ENCODE measurements at regions not wholly inside any gene's neighbourhood (a gene's known extent, or its start where the extent isn't known, plus 50 kb on each side); places are given as distances from the start of the nearest gene placed in this dataset.
"Not testable (repeated sequence)": the region's sequence is repeated elsewhere in the genome, so short reads cannot be mapped to it uniquely, and the experiment has no call there.

DNA sequence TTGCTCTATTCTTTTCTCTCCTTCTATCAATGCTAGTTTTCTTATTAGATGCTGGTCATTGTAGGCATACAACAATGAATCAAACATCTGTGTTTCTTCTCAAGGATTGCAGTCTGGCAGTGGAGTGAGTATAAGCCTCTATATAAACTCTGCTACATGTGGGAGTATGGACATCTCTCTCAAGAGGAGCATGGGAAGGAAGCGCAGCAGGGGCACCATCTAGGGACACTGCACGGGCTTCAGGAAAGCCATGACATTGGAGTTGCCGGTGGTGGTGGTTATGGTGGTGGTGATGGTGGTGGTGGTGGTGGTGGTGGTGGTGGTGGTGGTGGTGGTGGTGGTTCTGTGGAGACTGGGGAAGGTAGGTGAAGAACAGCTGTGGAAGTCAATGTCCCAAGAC, 462.6 kb downstream of the RNF144A start:
- TF ChIP-seq, protein P1, sequence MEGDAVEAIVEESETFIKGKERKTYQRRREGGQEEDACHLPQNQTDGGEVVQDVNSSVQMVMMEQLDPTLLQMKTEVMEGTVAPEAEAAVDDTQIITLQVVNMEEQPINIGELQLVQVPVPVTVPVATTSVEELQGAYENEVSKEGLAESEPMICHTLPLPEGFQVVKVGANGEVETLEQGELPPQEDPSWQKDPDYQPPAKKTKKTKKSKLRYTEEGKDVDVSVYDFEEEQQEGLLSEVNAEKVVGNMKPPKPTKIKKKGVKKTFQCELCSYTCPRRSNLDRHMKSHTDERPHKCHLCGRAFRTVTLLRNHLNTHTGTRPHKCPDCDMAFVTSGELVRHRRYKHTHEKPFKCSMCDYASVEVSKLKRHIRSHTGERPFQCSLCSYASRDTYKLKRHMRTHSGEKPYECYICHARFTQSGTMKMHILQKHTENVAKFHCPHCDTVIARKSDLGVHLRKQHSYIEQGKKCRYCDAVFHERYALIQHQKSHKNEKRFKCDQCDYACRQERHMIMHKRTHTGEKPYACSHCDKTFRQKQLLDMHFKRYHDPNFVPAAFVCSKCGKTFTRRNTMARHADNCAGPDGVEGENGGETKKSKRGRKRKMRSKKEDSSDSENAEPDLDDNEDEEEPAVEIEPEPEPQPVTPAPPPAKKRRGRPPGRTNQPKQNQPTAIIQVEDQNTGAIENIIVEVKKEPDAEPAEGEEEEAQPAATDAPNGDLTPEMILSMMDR (IDR thresholded peaks at IDR 0.05 in 4 of 5, conservative IDR thresholded peaks at IDR 0.05 in 1 of 5): no peak
- no peak for TF ChIP-seq POLR2A (IDR thresholded peaks at IDR 0.05)
- H3K4me1 ChIP-seq: no peaks in the 10 kb centered on the region
- no peaks in the 10 kb centered on the region for H3K9me3 ChIP-seq
- H3K27ac ChIP-seq: no peak overlapping the region
- no peaks in the 10 kb centered on the region for H3K36me3 ChIP-seq
- no peaks in the 10 kb centered on the region for H3K27me3 ChIP-seq
- in situ Hi-C loops (cut with MboI; ENCODE audit: low sequenced_read_pairs in 4 of 4) (no loop called here), intact Hi-C loops (cut with DNase I; ENCODE audit: low total_unique reads) (no loop called here)
- DNase-seq (no peak), ATAC-seq (no peak)
- no peak overlapping the region for H3K4me3 ChIP-seq

DNA sequence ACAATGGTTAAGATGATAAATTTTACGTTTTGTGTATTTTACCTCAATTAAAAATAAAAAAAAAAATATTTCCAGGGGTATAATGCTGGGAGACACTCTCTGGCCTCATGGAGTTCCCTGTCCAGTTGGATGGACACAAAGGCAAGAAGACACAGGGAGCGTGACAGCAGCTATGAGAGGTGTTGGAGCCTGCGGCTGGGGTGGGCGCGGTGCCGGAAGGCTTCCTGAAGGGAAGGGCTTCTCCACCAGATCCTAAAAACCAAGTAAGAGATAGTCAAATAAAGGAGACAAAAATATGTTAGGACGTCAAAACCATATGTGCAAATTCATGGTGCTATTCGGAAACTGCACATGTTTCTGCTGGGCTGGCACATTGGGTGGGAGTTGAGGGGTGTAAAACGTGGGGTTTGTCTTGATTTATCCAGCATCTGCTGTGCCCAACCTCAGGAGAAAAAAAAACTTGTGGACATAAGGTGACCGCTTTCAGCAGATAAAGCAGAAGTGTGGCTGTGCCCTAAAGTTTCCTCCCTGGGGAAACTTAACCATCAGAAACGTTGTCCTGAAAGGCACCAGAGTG, 467.6 kb downstream of the RNF144A start:
- Histone ChIP-seq H3K27me3 (no peaks in the 10 kb centered on the region), H3K36me3 (no peaks in the 10 kb centered on the region), H3K4me3 (no peak overlapping the region), H3K9me3 (no peaks in the 10 kb centered on the region), H3K4me1 (no peaks in the 10 kb centered on the region), H3K27ac (no peak overlapping the region)
- ATAC-seq (no peak), DNase-seq (no peak)
- in situ Hi-C loops (cut with MboI; ENCODE audit: low sequenced_read_pairs in 4 of 4) (no loop called here), intact Hi-C loops (cut with DNase I; ENCODE audit: low total_unique reads) (no loop called here)
- TF ChIP-seq, protein P1 (IDR thresholded peaks at IDR 0.05 in 4 of 5, conservative IDR thresholded peaks at IDR 0.05 in 1 of 5): no peak
- no peak for TF ChIP-seq POLR2A (IDR thresholded peaks at IDR 0.05)

DNA sequence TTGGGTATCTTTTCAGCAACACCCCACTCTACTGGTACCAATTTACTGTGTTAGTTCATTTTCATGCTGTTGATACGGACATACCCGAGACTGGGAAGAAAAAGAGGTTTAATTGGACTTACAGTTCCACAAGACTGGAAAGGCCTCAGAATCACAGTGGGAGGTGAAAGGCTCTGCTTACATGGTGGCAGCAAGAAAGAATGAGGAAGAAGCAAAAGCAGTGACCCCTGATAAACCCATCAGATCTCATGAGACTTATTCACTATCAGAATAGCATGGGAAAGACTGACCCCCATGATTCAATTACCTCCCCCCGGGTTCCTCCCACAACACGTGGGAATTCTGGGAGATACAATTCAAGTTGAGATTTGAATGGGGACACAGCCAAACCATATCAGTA, 473.1 kb downstream of the RNF144A start:
- H3K4me3 ChIP-seq; H3K27me3 ChIP-seq; H3K9me3 ChIP-seq; H3K36me3 ChIP-seq; intact Hi-C loops (cut with DNase I; ENCODE audit: low total_unique reads); H3K27ac ChIP-seq; ATAC-seq; DNase-seq; in situ Hi-C loops (cut with MboI; ENCODE audit: low sequenced_read_pairs in 4 of 4); H3K4me1 ChIP-seq: not testable (repeated sequence)

DNA sequence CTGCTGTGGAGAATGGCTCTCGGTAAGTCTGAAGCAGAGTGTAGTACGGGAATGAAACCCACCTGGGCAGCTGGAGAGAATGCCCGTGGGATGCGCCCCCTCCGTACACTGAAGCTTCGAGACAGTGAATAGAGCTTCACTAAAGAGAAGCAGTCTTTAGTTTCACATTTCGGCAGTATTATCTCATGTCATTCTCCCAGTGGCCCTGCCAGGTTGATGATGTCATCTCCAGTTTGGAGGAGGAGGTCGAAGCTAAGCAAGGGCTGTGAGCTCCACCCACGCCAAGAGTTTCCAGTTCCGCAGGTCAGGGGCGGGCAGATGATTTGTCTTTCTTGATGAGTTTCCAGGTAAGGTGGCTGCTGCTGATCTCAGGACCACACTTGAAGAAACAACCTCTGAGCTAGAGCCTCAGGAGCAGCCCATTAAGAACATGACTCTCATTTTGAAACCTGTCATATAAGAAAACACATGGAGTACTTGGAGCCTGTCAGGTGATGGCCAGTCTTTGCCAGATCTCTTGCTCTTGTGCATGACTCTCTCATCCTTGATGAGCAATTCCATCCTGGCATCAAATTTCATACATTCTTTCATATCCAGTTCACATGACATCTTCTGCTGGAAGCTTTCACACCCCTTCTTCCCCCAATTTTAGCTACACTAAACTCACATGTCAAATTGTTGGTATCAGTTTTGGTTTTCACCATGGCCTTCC, 475.0 kb downstream of the RNF144A start:
- DNase-seq (no peak), ATAC-seq (no peak)
- intact Hi-C loops (cut with DNase I; ENCODE audit: low total_unique reads): no loop called here

DNA sequence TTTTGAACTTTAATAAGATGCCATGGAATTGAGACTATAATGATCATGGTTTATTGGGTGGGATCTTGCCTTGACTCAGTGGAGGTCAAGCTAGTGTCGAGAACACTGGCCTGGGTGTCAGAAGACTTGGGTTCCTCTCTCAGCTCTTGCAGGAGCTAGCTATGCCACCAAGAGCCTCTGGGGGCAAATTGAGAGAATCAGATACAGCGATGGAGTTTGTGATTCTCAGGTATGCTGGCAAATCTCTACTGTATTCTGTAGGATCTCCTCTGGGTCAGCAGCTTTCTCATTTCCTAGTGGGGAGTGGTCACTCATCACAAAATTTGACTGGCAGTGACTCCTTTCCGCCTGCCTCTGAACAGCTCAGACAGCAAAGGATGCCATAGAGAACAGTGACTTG, 477.0 kb downstream of the RNF144A start:
- no peak for ATAC-seq
- TF ChIP-seq, protein P1 (IDR thresholded peaks at IDR 0.05 in 4 of 5, conservative IDR thresholded peaks at IDR 0.05 in 1 of 5): no peak
- TF ChIP-seq POLR2A (IDR thresholded peaks at IDR 0.05): no peak
- Histone ChIP-seq H3K36me3 (no peaks in the 10 kb centered on the region), H3K4me3 (no peak overlapping the region), H3K4me1 (no peaks in the 10 kb centered on the region), H3K27me3 (no peaks in the 10 kb centered on the region), H3K27ac (no peak overlapping the region), H3K9me3 (no peaks in the 10 kb centered on the region)
- DNase-seq: no peak
- in situ Hi-C loops (cut with MboI; ENCODE audit: low sequenced_read_pairs in 4 of 4): no loop called here
- intact Hi-C loops (cut with DNase I; ENCODE audit: low total_unique reads): no loop called here

More for the DNA sequence above, 475.0 kb downstream of the RNF144A start:
- H3K4me3 ChIP-seq: no peak overlapping the region
- TF ChIP-seq, protein P1 (IDR thresholded peaks at IDR 0.05 in 4 of 5, conservative IDR thresholded peaks at IDR 0.05 in 1 of 5): no peak
- no peak for TF ChIP-seq POLR2A (IDR thresholded peaks at IDR 0.05)
- H3K27me3 ChIP-seq: no peaks in the 10 kb centered on the region
- in situ Hi-C loops (cut with MboI; ENCODE audit: low sequenced_read_pairs in 4 of 4): no loop called here
- no peaks in the 10 kb centered on the region for H3K9me3 ChIP-seq
- H3K36me3 ChIP-seq: no peaks in the 10 kb centered on the region
- no peak overlapping the region for H3K27ac ChIP-seq
- H3K4me1 ChIP-seq: no peaks in the 10 kb centered on the region
